Stomach (tissue), 4 donors: ENCODE measurements at regions not wholly inside any gene's neighbourhood (a gene's known extent, or its start where the extent isn't known, plus 50 kb on each side); places are given as distances from the start of the nearest gene placed in this dataset.

Source experiments
- POLR2AphosphoS5 ChIP-seq, 3 donors: sonication (generic); formaldehyde crosslinking; IDR thresholded peaks; one replicate each; pipeline ENCODE4 v1.6.1; 2016; ENCODE audit warnings: antibody characterized with exemption in 3 of 3
- TF ChIP-seq, protein P1 (sequence below), 7 experiments: fragments of 450-650 bp in 4 of 7; fragments of 200-600 bp in 3 of 7; sonication (generic) in 3 of 7; IDR thresholded peaks; one replicate each; pipeline ENCODE4 v1.5.1; 2016 to 2019; ENCODE audit warnings: antibody characterized with exemption in 7 of 7, control low read depth in 2 of 7, mild to moderate bottlenecking in 1 of 7

DNA sequence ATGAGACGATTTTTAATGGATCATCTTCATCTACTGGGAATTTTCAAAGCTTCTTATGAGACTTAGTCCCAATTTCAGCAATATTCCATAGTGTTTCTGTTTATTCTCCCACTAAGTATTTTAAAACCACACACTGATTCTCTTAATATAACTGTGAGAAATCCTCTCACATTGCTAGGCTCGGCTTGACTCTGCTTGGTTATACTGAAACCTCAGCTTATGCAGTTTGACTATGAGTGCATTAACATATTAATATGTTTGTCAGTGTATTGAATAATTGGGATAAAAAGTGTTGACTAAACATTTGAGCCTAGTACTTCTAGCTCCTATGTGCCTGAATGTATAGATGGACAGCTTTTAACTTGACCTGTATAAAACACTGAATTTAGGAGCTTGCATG lies 298.5 kb upstream of the IZUMO3 start:
- TF ChIP-seq, protein P1, sequence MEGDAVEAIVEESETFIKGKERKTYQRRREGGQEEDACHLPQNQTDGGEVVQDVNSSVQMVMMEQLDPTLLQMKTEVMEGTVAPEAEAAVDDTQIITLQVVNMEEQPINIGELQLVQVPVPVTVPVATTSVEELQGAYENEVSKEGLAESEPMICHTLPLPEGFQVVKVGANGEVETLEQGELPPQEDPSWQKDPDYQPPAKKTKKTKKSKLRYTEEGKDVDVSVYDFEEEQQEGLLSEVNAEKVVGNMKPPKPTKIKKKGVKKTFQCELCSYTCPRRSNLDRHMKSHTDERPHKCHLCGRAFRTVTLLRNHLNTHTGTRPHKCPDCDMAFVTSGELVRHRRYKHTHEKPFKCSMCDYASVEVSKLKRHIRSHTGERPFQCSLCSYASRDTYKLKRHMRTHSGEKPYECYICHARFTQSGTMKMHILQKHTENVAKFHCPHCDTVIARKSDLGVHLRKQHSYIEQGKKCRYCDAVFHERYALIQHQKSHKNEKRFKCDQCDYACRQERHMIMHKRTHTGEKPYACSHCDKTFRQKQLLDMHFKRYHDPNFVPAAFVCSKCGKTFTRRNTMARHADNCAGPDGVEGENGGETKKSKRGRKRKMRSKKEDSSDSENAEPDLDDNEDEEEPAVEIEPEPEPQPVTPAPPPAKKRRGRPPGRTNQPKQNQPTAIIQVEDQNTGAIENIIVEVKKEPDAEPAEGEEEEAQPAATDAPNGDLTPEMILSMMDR (IDR thresholded peaks at IDR 0.05) = no peak
- no peak for TF ChIP-seq POLR2AphosphoS5 (IDR thresholded peaks at IDR 0.05)
